AG09319 (cell line): ENCODE measurements at regions not wholly inside any gene's neighbourhood (a gene's known extent, or its start where the extent isn't known, plus 50 kb on each side); places are given as distances from the start of the nearest gene placed in this dataset.

Source experiments
- DNase-seq: peaks from one replicate; pipeline ENCODE4 v3.0.0-alpha.2; 2010; ENCODE audit warnings: low read depth; ENCODE audit errors: extremely low read depth
- CTCF ChIP-seq: IDR thresholded peaks from 2 replicates; pipeline ENCODE4 v1.5.1; 2011; ENCODE audit warnings: low read depth, mild to moderate bottlenecking, inconsistent platforms, low read length, moderate library complexity

- no peak for TF ChIP-seq CTCF
- no peak for DNase-seq
Measured at GRCh38 chr2:5125017-5125730, 567.0 kb upstream of the SOX11 start.

- TF ChIP-seq CTCF: no peak
- no peak for DNase-seq
Measured at GRCh38 chr2:5132281-5132680, 559.9 kb upstream of the SOX11 start.

- TF ChIP-seq CTCF: no peak
- DNase-seq: no peak
Measured at GRCh38 chr2:5140347-5140746, 551.8 kb upstream of the SOX11 start.

- no peak for DNase-seq
- TF ChIP-seq CTCF: no peak
Measured at GRCh38 chr2:5144159-5144558, 548.0 kb upstream of the SOX11 start.

- DNase-seq: no peak
- TF ChIP-seq CTCF: no peak
Measured at GRCh38 chr2:5145053-5145452, 547.1 kb upstream of the SOX11 start.

- no peak for TF ChIP-seq CTCF
- DNase-seq: no peak
Measured at GRCh38 chr2:5145801-5146200, 546.4 kb upstream of the SOX11 start.

- DNase-seq: no peak
- TF ChIP-seq CTCF: no peak
Measured at GRCh38 chr2:5148392-5149085, 543.6 kb upstream of the SOX11 start.
